ENCODE measurements at regions not wholly inside any gene's neighbourhood (a gene's known extent, or its start where the extent isn't known, plus 50 kb on each side); places are given as distances from the start of the nearest gene placed in this dataset.

DNA sequence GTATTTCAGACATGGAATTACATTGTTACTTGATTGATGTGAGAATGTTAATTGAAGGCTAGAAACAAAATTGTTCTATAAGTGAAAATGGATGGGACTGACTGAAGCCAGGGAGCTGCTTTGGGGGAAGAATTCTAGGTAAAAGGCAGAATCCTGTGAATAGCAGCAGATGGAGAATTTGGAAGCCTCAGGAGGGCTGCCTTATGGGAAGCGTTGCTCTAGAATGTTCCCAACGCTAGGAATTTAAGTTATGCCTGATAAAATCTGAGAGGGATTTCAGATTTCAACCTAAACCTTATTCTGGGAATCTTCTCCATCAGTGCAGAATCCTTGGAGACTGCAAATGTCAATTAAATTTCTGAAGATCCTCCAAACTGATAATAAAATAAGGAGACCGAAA, 858.2 kb upstream of the FLRT2 start (continued):
- no peak for TF ChIP-seq ZNF462 (CRISPR knock-in tag; IDR thresholded peaks at IDR 0.05)
- no peak for TF ChIP-seq NANOG (IDR thresholded peaks at IDR 0.05; ENCODE audit: borderline replicate concordance)

- ATAC-seq (no peak), DNase-seq (ENCODE audit: low spot score) (no peak)
- H2AFZ ChIP-seq: no peak overlapping the region
- H3K4me1 ChIP-seq (ENCODE audit: insufficient read depth): no peaks in the 10 kb centered on the region; the same call in 1 of the 2 replicates
- no peaks in the 10 kb centered on the region for H4K20me1 ChIP-seq (replicated peaks; ENCODE audit: insufficient read depth)
- no peaks in the 10 kb centered on the region for H3F3A ChIP-seq (replicated peaks; ENCODE audit: low read depth)
- Mint-ChIP-seq H3K9me3 (no peaks in the 10 kb centered on the region), H3K27ac (no peak overlapping the region), H3K27me3 (ENCODE audit: insufficient read depth, low read depth, poor library complexity) (no peaks in the 10 kb centered on the region), H3K4me3 (no peak overlapping the region), H3K4me1 (no peaks in the 10 kb centered on the region), H3K36me3 (ENCODE audit: low read depth) (no peaks in the 10 kb centered on the region)
- no peak overlapping the region for H3K4me3 ChIP-seq
- H3K79me2 ChIP-seq (replicated peaks; ENCODE audit: insufficient read depth): no peaks in the 10 kb centered on the region
- H3K9me2 ChIP-seq (ENCODE audit: insufficient read depth): no peaks in the 10 kb centered on the region
- no peak overlapping the region for H3K4me2 ChIP-seq
- TF ChIP-seq EZH2phosphoT487 (IDR thresholded peaks at IDR 0.05; ENCODE audit: unreplicated experiment) (no peak), ZNF114 (CRISPR knock-in tag; IDR thresholded peaks at IDR 0.05) (no peak), REST (IDR thresholded peaks at IDR 0.05; ENCODE audit: unreplicated experiment) (no peak), ZNF331 (CRISPR knock-in tag; IDR thresholded peaks at IDR 0.05; ENCODE audit: low read depth) (no peak), STAT1 (IDR thresholded peaks at IDR 0.05; ENCODE audit: unreplicated experiment) (no peak), JUNB (IDR thresholded peaks at IDR 0.05; ENCODE audit: unreplicated experiment) (no peak), CREB1 (CRISPR knock-in tag; IDR thresholded peaks at IDR 0.05; ENCODE audit: low read depth) (no peak), POLR2AphosphoS5 (IDR thresholded peaks at IDR 0.05; ENCODE audit: low read depth) (no peak), CTCF (conservative IDR thresholded peaks at IDR 0.05; ENCODE audit: low read depth in 2 of 2) (no peak)
- H3K36me3 ChIP-seq (ENCODE audit: insufficient read depth): no peaks in the 10 kb centered on the region
- H3K27me3 ChIP-seq (ENCODE audit: insufficient read depth): no peaks in the 10 kb centered on the region
- H3K27ac ChIP-seq (ENCODE audit: low read depth): no peak overlapping the region
Measured at GRCh38 chr14:84674636-84675035, 855.3 kb upstream of the FLRT2 start.

Data from GM23338 (cell line).